ENCODE measurements at regions not wholly inside any gene's neighbourhood (a gene's known extent, or its start where the extent isn't known, plus 50 kb on each side); places are given as distances from the start of the nearest gene placed in this dataset.

- H3K36me3 ChIP-seq (ENCODE audit: control insufficient read depth, insufficient read depth, low read length), result no peaks in the 10 kb centered on the region
- H3K4me1 ChIP-seq (ENCODE audit: control insufficient read depth, insufficient read depth, low read length), result no peaks in the 10 kb centered on the region
- H3K9me3 ChIP-seq (ENCODE audit: control insufficient read depth, insufficient read depth, low read depth, low read length), result no peaks in the 10 kb centered on the region
- H3K27me3 ChIP-seq (ENCODE audit: control insufficient read depth, insufficient read depth, low read length), result no peaks in the 10 kb centered on the region
- no peak overlapping the region for H3K4me3 ChIP-seq (ENCODE audit: low read depth, low read length)
- no peak overlapping the region for H3K27ac ChIP-seq (ENCODE audit: low read depth, low read length)
- H3K9ac ChIP-seq (ENCODE audit: low read length), result no peak overlapping the region
Measured at GRCh38 chr13:33373624-33374023, 88.1 kb upstream of the STARD13 start.

GRCh38 chr13:33375421-33375820 is 89.9 kb upstream of the STARD13 start:
- Histone ChIP-seq H3K9ac (ENCODE audit: low read length) (no peak overlapping the region), H3K27ac (ENCODE audit: low read depth, low read length) (no peak overlapping the region), H3K4me1 (ENCODE audit: control insufficient read depth, insufficient read depth, low read length) (no peaks in the 10 kb centered on the region), H3K9me3 (ENCODE audit: control insufficient read depth, insufficient read depth, low read depth, low read length) (no peaks in the 10 kb centered on the region), H3K36me3 (ENCODE audit: control insufficient read depth, insufficient read depth, low read length) (no peaks in the 10 kb centered on the region), H3K4me3 (ENCODE audit: low read depth, low read length) (no peak overlapping the region), H3K27me3 (ENCODE audit: control insufficient read depth, insufficient read depth, low read length) (no peaks in the 10 kb centered on the region)

- Histone ChIP-seq H3K27ac (ENCODE audit: low read depth, low read length) (no peak overlapping the region), H3K9me3 (ENCODE audit: control insufficient read depth, insufficient read depth, low read depth, low read length) (no peaks in the 10 kb centered on the region), H3K27me3 (ENCODE audit: control insufficient read depth, insufficient read depth, low read length) (no peaks in the 10 kb centered on the region), H3K4me1 (ENCODE audit: control insufficient read depth, insufficient read depth, low read length) (peaks cover 4% of the 10 kb centered on the region; the same call in 1 of the 2 replicates), H3K9ac (ENCODE audit: low read length) (no peak overlapping the region), H3K36me3 (ENCODE audit: control insufficient read depth, insufficient read depth, low read length) (no peaks in the 10 kb centered on the region), H3K4me3 (ENCODE audit: low read depth, low read length) (no peak overlapping the region)
Measured at GRCh38 chr13:33376212-33376611, 90.7 kb upstream of the STARD13 start.

- no peak overlapping the region for H3K4me3 ChIP-seq (ENCODE audit: low read depth, low read length)
- H3K9me3 ChIP-seq (ENCODE audit: control insufficient read depth, insufficient read depth, low read depth, low read length), result no peaks in the 10 kb centered on the region
- no peaks in the 10 kb centered on the region for H3K36me3 ChIP-seq (ENCODE audit: control insufficient read depth, insufficient read depth, low read length)
- H3K9ac ChIP-seq (ENCODE audit: low read length), result no peak overlapping the region
- H3K27ac ChIP-seq (ENCODE audit: low read depth, low read length), result no peak overlapping the region
- H3K27me3 ChIP-seq (ENCODE audit: control insufficient read depth, insufficient read depth, low read length), result no peaks in the 10 kb centered on the region
- peaks cover 4% of the 10 kb centered on the region; the same call in 1 of the 2 replicates for H3K4me1 ChIP-seq (ENCODE audit: control insufficient read depth, insufficient read depth, low read length)
Measured at GRCh38 chr13:33377411-33377810, 91.9 kb upstream of the STARD13 start.

- Histone ChIP-seq H3K36me3 (ENCODE audit: control insufficient read depth, insufficient read depth, low read length) (no peaks in the 10 kb centered on the region), H3K4me3 (ENCODE audit: low read depth, low read length) (no peak overlapping the region), H3K9me3 (ENCODE audit: control insufficient read depth, insufficient read depth, low read depth, low read length) (no peaks in the 10 kb centered on the region), H3K9ac (ENCODE audit: low read length) (no peak overlapping the region), H3K27ac (ENCODE audit: low read depth, low read length) (no peak overlapping the region), H3K4me1 (ENCODE audit: control insufficient read depth, insufficient read depth, low read length) (peaks cover 4% of the 10 kb centered on the region; the same call in 1 of the 2 replicates), H3K27me3 (ENCODE audit: control insufficient read depth, insufficient read depth, low read length) (no peaks in the 10 kb centered on the region)
Measured at GRCh38 chr13:33377825-33378224, 92.3 kb upstream of the STARD13 start.

GRCh38 chr13:33379608-33380007 is 94.1 kb upstream of the STARD13 start:
- Histone ChIP-seq H3K36me3 (ENCODE audit: control insufficient read depth, insufficient read depth, low read length) (no peaks in the 10 kb centered on the region), H3K27ac (ENCODE audit: low read depth, low read length) (no peak overlapping the region), H3K4me3 (ENCODE audit: low read depth, low read length) (no peak overlapping the region), H3K9me3 (ENCODE audit: control insufficient read depth, insufficient read depth, low read depth, low read length) (no peaks in the 10 kb centered on the region), H3K9ac (ENCODE audit: low read length) (no peak overlapping the region), H3K27me3 (ENCODE audit: control insufficient read depth, insufficient read depth, low read length) (no peaks in the 10 kb centered on the region), H3K4me1 (ENCODE audit: control insufficient read depth, insufficient read depth, low read length) (peaks cover 13% of the 10 kb centered on the region)

- Histone ChIP-seq H3K4me3 (ENCODE audit: low read depth, low read length) (no peak overlapping the region), H3K4me1 (ENCODE audit: control insufficient read depth, insufficient read depth, low read length) (peaks cover 15% of the 10 kb centered on the region), H3K9ac (ENCODE audit: low read length) (no peak overlapping the region), H3K27ac (ENCODE audit: low read depth, low read length) (no peak overlapping the region), H3K36me3 (ENCODE audit: control insufficient read depth, insufficient read depth, low read length) (no peaks in the 10 kb centered on the region), H3K27me3 (ENCODE audit: control insufficient read depth, insufficient read depth, low read length) (no peaks in the 10 kb centered on the region), H3K9me3 (ENCODE audit: control insufficient read depth, insufficient read depth, low read depth, low read length) (no peaks in the 10 kb centered on the region)
Measured at GRCh38 chr13:33380487-33381079, 95.0 kb upstream of the STARD13 start.

GRCh38 chr13:33381180-33381579 is 95.6 kb upstream of the STARD13 start:
- no peaks in the 10 kb centered on the region for H3K9me3 ChIP-seq (ENCODE audit: control insufficient read depth, insufficient read depth, low read depth, low read length)
- H3K27ac ChIP-seq (ENCODE audit: low read depth, low read length), result no peak overlapping the region
- H3K4me1 ChIP-seq (ENCODE audit: control insufficient read depth, insufficient read depth, low read length), result peaks cover 15% of the 10 kb centered on the region
- no peaks in the 10 kb centered on the region for H3K27me3 ChIP-seq (ENCODE audit: control insufficient read depth, insufficient read depth, low read length)
- no peaks in the 10 kb centered on the region for H3K36me3 ChIP-seq (ENCODE audit: control insufficient read depth, insufficient read depth, low read length)
- H3K9ac ChIP-seq (ENCODE audit: low read length), result no peak overlapping the region
- no peak overlapping the region for H3K4me3 ChIP-seq (ENCODE audit: low read depth, low read length)

- Histone ChIP-seq H3K27me3 (ENCODE audit: control insufficient read depth, insufficient read depth, low read length) (no peaks in the 10 kb centered on the region), H3K4me3 (ENCODE audit: low read depth, low read length) (no peak overlapping the region), H3K27ac (ENCODE audit: low read depth, low read length) (no peak overlapping the region), H3K9ac (ENCODE audit: low read length) (no peak overlapping the region), H3K4me1 (ENCODE audit: control insufficient read depth, insufficient read depth, low read length) (peaks cover 15% of the 10 kb centered on the region), H3K9me3 (ENCODE audit: control insufficient read depth, insufficient read depth, low read depth, low read length) (no peaks in the 10 kb centered on the region), H3K36me3 (ENCODE audit: control insufficient read depth, insufficient read depth, low read length) (no peaks in the 10 kb centered on the region)
Measured at GRCh38 chr13:33381906-33382305, 96.4 kb upstream of the STARD13 start.

GRCh38 chr13:33383724-33384577 is 98.4 kb upstream of the STARD13 start:
- no peaks in the 10 kb centered on the region for H3K36me3 ChIP-seq (ENCODE audit: control insufficient read depth, insufficient read depth, low read length)
- no peak overlapping the region for H3K27ac ChIP-seq (ENCODE audit: low read depth, low read length)
- no peak overlapping the region for H3K4me3 ChIP-seq (ENCODE audit: low read depth, low read length)
- H3K4me1 ChIP-seq (ENCODE audit: control insufficient read depth, insufficient read depth, low read length), result peaks cover 15% of the 10 kb centered on the region
- H3K9ac ChIP-seq (ENCODE audit: low read length), result no peak overlapping the region
- no peaks in the 10 kb centered on the region for H3K27me3 ChIP-seq (ENCODE audit: control insufficient read depth, insufficient read depth, low read length)
- no peaks in the 10 kb centered on the region for H3K9me3 ChIP-seq (ENCODE audit: control insufficient read depth, insufficient read depth, low read depth, low read length)

- H3K27me3 ChIP-seq (ENCODE audit: control insufficient read depth, insufficient read depth, low read length), result no peaks in the 10 kb centered on the region
- H3K36me3 ChIP-seq (ENCODE audit: control insufficient read depth, insufficient read depth, low read length), result no peaks in the 10 kb centered on the region
- H3K4me1 ChIP-seq (ENCODE audit: control insufficient read depth, insufficient read depth, low read length), result peaks cover 12% of the 10 kb centered on the region
- H3K4me3 ChIP-seq (ENCODE audit: low read depth, low read length), result no peak overlapping the region
- no peak overlapping the region for H3K27ac ChIP-seq (ENCODE audit: low read depth, low read length)
- no peak overlapping the region for H3K9ac ChIP-seq (ENCODE audit: low read length)
- H3K9me3 ChIP-seq (ENCODE audit: control insufficient read depth, insufficient read depth, low read depth, low read length), result no peaks in the 10 kb centered on the region
Measured at GRCh38 chr13:33388286-33388998, 102.9 kb upstream of the STARD13 start.
